ENCODE measurements at regions not wholly inside any gene's neighbourhood (a gene's known extent, or its start where the extent isn't known, plus 50 kb on each side); places are given as distances from the start of the nearest gene placed in this dataset.

DNA sequence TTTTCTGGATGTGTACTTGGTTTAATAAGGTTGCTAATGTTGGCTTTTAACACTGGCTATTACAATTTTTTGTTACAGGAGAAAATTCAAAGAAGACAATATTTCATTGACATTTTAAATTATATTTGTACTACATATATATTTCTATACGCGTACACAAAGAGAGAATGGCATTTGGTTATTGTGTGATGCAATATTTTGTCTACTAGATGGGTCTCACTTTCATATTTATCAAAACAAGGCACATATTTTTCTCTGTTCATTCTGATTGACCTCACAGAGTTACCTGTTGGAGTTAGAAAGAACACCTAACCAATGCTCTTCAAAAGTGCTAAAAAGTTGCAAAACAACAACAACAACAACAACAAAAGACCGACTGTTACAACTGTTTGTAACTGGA lies 50.2 kb upstream of the VGLL3 start:
- no peak for DNase-seq (ENCODE audit: low spot score)

Data from hematopoietic multipotent progenitor cell treated with erythropoietin and hydrocortisone succinate and interleukin-3 and kit ligand, for 17 days (in vitro differentiated cells).